HUES64 (cell line): ENCODE measurements at regions not wholly inside any gene's neighbourhood (a gene's known extent, or its start where the extent isn't known, plus 50 kb on each side); places are given as distances from the start of the nearest gene placed in this dataset.

ENCODE experiments used
- H3K27ac ChIP-seq: 2 replicates; pipeline ENCODE4 v1.7.0; 2013; ENCODE audit warnings: low read depth, low read length, inconsistent platforms
- H3K27me3 ChIP-seq: 2 replicates; pipeline ENCODE4 v1.6.1; 2013; ENCODE audit warnings: mild to moderate bottlenecking, low read length; ENCODE audit not compliant: insufficient read depth
- H3K36me3 ChIP-seq: 2 replicates; pipeline ENCODE4 v1.6.1; 2013; ENCODE audit warnings: mild to moderate bottlenecking, low read length; ENCODE audit not compliant: insufficient read depth
- H3K4me1 ChIP-seq: 2 replicates; pipeline ENCODE4 v1.6.1; 2013; ENCODE audit warnings: mild to moderate bottlenecking, low read length, moderate library complexity; ENCODE audit not compliant: insufficient read depth
- H3K4me3 ChIP-seq: 2 replicates; pipeline ENCODE4 v1.5.1; 2013; ENCODE audit warnings: mild to moderate bottlenecking, low read length, moderate library complexity
- H3K9ac ChIP-seq: 2 replicates; pipeline ENCODE4 v1.6.1; 2013; ENCODE audit warnings: mild to moderate bottlenecking, low read depth, low read length
- H3K9me3 ChIP-seq: 2 replicates; pipeline ENCODE4 v1.6.1; 2013; ENCODE audit warnings: low read depth, low read length; ENCODE audit not compliant: insufficient read depth
- WGBS: fragments of 150-250, 120-280 bp; methylation state at CpG from one replicate; pipeline ENCODE4 v1.1.7; 2013; ENCODE audit warnings: missing lambda C conversion rate; 5-methylcytosine and 5-hydroxymethylcytosine counted together

DNA sequence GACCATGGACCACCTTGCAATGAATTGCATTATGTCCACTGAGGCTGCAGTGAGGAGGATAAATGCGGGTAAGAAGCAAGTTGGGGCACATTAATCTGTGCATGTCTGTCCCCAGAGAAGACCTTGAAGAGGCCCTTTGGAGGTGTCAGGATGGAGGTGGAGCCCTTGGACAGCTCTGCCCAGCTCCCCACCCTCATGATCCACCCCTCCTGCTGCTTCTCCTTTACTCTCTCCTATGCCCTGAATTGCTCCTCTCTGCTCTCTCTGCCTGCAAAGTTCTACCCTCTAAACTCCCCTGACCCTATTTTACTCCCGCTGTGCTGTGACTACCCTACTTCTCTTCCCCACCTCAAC is 292.4 kb upstream of the USP24 start:
- Histone ChIP-seq H3K4me3 (no peak overlapping the region), H3K4me1 (no peaks in the 10 kb centered on the region), H3K36me3 (no peaks in the 10 kb centered on the region), H3K9me3 (no peaks in the 10 kb centered on the region), H3K27ac (no peak overlapping the region), H3K9ac (no peak overlapping the region), H3K27me3 (no peaks in the 10 kb centered on the region)
- WGBS = 82% methylated on average over 2 of the region's 2 CpGs

DNA sequence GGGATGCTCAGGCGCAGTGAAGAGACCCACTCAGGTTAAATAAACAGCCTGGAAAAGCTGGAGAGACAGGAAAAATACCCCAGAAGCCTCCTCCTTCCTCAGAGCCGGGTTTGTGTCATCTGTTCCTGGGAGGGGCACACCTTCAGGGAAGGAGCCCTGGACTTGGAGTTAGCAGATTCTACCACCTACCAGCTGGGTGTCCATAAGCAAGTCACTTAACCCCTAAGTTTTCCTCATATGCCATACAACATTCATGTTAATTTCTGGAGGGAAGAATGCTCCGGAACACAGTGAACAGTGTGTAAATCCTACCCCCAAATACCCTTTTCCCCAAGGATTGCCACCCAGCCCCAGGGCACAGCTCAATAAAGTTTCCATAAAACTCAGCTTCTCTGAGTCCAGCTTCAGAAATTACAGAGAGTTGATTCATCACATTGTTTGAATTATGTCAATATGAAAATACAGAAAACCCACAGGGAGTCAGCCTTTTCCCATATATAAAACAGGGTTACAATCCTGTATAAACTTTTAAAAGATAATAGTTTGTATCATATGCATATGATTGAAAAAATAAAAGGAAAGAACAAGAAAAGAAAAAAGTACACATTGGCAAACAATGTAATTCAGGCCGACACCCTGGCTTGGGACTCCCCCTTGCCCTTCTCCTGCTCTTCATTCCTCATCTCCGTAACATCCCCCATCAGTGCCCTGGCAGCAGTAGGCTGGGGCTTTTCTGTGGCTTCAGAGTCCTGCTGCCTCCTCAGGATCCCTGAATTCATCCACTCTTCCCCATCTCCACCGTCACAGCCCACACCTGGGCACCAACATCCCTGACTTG is 291.8 kb upstream of the USP24 start:
- Histone ChIP-seq H3K27ac (no peak overlapping the region), H3K4me1 (no peaks in the 10 kb centered on the region), H3K9me3 (no peaks in the 10 kb centered on the region), H3K27me3 (no peaks in the 10 kb centered on the region), H3K36me3 (no peaks in the 10 kb centered on the region), H3K4me3 (no peak overlapping the region), H3K9ac (no peak overlapping the region)
- WGBS = 93% methylated on average over 6 of the region's 6 CpGs

DNA sequence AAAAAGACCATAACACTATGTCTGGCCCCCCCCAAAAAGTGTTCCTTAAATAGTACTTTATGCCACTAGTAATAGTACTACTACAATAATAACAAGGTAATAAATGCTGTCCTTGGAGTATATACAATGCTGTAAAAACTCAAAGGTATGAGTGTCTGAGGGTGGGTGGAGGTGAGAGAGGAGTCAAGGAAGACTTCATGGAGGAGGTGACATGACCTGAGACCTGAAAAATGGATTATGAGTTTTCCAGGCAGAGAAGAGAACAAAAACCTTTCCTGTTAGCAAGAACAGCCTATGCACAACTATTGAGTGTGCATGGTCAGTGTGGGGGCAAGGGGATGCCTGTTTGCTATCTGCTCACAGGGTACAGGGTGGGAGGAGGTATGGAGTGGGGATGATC is 290.2 kb upstream of the USP24 start:
- H3K9ac ChIP-seq = no peak overlapping the region
- no peaks in the 10 kb centered on the region for H3K36me3 ChIP-seq
- H3K27me3 ChIP-seq = no peaks in the 10 kb centered on the region
- H3K4me3 ChIP-seq = no peak overlapping the region
- no peaks in the 10 kb centered on the region for H3K4me1 ChIP-seq
- H3K9me3 ChIP-seq = no peaks in the 10 kb centered on the region
- H3K27ac ChIP-seq = no peak overlapping the region

DNA sequence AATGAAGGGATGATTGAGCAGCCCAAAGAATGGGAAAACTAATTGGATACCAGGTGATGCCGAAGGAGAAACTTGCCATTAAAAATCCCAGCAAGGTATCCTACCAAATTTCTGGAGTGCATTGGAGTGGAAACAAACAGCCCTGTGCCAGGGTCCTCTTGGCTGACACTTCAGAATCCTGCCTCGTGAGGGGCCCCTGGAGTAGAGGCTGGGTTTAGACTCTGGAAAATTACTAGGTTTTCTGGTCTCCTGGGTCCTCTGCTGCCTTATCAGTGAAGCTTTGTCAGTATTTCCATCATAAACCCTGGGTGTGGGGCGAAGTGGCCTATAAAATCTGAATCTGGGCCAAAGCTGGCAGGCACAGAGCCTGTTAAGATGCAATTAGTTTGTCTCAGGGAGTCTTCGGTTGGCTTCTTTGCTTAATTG is 289.2 kb upstream of the USP24 start:
- Histone ChIP-seq H3K4me3 (no peak overlapping the region), H3K9me3 (no peaks in the 10 kb centered on the region), H3K27me3 (no peaks in the 10 kb centered on the region), H3K4me1 (no peaks in the 10 kb centered on the region), H3K27ac (no peak overlapping the region), H3K36me3 (no peaks in the 10 kb centered on the region), H3K9ac (no peak overlapping the region)
- 91% methylated on average over 4 of the region's 4 CpGs for WGBS

DNA sequence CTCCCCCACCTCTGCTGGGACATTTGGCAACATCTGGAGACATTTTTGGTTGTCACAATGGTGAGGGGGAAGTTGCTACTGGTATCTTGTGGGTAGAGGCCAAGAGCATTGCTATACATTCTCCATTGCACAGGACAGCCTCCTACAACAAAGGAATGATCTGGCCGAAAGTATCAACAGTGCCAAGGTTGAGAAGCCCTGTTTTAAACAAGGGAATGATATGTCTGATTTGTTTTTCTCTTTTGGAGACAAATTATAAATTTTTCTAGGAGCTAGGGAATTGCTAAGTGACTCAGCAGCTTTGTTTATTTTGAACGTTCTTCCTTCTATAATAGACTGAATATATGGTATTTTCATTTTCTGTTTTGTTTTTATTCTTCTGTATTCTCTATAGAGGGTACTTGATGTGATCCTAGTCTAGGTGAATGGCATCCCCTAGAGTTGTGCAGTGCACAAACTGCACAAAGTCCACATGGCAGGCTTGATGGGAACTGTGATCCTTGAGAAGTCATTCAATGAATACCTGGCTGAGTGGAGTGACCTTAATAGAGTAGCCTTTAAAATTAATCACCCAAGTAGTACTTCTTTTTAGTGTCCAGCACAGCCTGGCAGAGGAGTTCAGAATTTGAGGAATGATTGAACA is 288.6 kb upstream of the USP24 start:
- Histone ChIP-seq H3K4me1 (no peaks in the 10 kb centered on the region), H3K36me3 (no peaks in the 10 kb centered on the region), H3K9ac (no peak overlapping the region), H3K9me3 (no peaks in the 10 kb centered on the region), H3K4me3 (no peak overlapping the region), H3K27me3 (no peaks in the 10 kb centered on the region), H3K27ac (no peak overlapping the region)
- 79% methylated on average over 1 of the region's 2 CpGs for WGBS

DNA sequence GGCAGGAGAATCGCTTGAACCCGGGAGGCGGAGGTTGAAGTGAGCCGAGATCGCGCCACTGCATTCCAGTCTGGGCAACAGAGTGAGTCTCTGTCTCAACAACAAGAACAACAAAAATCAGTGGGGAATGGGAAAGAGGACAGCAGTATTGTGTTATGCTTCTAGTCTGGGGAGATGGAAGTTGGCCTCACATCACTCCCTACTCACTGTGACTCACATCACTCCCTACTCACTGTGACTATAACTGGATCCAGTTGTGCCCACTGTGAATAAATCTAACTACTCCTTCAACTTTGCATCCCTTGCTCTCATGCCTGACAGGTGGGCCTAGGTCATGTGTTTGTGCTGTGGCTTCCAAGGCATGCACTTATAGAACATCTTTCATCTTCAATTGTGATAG is 285.4 kb upstream of the USP24 start:
- no peak overlapping the region for H3K4me3 ChIP-seq
- 95% methylated on average over 6 of the region's 6 CpGs for WGBS
- no peak overlapping the region for H3K9ac ChIP-seq
- H3K4me1 ChIP-seq = no peaks in the 10 kb centered on the region
- no peaks in the 10 kb centered on the region for H3K9me3 ChIP-seq
- no peaks in the 10 kb centered on the region for H3K36me3 ChIP-seq
- no peaks in the 10 kb centered on the region for H3K27me3 ChIP-seq
- H3K27ac ChIP-seq = no peak overlapping the region

DNA sequence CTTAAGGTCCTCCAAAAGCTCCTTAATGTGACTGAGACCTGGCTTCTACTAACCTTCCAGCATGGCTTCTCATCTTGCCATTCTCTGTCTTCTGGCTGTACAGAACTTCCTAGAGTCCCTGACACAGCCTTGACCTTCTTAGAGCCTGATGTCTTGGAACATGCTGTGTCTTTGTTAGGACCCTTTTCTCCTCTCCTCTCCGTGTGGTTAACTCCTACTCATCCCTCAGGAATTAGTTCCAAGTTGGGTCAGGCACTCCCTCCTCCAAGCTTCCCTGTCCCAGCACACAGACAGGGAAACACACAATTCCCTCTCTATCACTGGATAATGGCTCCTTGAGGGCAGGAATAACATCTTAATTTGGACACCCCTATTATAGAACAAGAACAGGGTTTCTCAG is 275.4 kb upstream of the USP24 start:
- H3K36me3 ChIP-seq = no peaks in the 10 kb centered on the region
- no peaks in the 10 kb centered on the region for H3K4me1 ChIP-seq
- H3K9me3 ChIP-seq = no peaks in the 10 kb centered on the region
- H3K27me3 ChIP-seq = no peaks in the 10 kb centered on the region
- WGBS = 74% methylated on average over 1 of the region's 1 CpG
- H3K4me3 ChIP-seq = no peak overlapping the region
- H3K27ac ChIP-seq = no peak overlapping the region
- H3K9ac ChIP-seq = no peak overlapping the region

DNA sequence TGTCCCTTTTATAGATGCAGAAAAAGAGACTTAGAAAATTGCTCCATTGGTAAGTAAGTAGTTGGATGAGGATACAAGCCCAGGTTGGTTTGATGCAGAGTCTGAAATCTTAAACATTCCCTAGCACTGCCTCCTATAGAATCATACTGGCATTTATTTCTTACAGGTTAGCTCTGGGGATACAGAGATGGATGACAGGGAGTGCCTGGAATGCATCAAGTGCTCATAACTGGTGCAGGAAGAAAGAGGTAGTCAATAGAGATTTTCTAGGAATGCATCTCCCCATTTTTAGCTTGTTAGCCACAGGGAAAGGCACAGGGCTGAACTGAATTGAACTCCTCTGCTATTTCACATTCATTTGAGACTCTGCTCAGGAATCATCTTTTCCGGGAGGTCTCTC is 269.0 kb upstream of the USP24 start:
- no peak overlapping the region for H3K27ac ChIP-seq
- WGBS = 93% methylated on average over 1 of the region's 1 CpG
- H3K27me3 ChIP-seq = no peaks in the 10 kb centered on the region
- no peaks in the 10 kb centered on the region for H3K36me3 ChIP-seq
- no peaks in the 10 kb centered on the region for H3K9me3 ChIP-seq
- H3K9ac ChIP-seq = no peak overlapping the region
- no peak overlapping the region for H3K4me3 ChIP-seq
- H3K4me1 ChIP-seq = no peaks in the 10 kb centered on the region

DNA sequence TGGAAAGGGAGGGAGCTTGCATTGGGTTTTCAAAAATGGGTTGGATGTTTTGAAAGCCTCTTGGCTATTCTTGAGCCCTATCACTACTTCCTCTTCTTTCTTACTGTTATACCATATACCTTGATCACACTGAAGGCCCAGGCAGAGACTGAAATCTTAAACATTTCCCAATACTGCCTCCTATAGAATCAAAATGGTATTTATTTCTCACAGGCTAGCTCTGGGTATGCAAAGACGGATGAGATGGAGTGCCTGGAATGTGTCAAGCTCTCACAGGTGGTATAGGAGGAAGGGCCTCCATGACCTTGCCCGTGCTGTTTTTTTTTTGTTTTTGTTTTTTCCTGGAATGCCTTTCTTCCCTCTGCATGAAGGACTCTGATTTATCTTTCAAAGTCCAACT is 268.4 kb upstream of the USP24 start:
- Histone ChIP-seq H3K9me3 (no peaks in the 10 kb centered on the region), H3K9ac (no peak overlapping the region), H3K4me1 (no peaks in the 10 kb centered on the region), H3K36me3 (no peaks in the 10 kb centered on the region), H3K4me3 (no peak overlapping the region), H3K27me3 (no peaks in the 10 kb centered on the region), H3K27ac (no peak overlapping the region)
- 72% methylated on average over 2 of the region's 2 CpGs for WGBS

DNA sequence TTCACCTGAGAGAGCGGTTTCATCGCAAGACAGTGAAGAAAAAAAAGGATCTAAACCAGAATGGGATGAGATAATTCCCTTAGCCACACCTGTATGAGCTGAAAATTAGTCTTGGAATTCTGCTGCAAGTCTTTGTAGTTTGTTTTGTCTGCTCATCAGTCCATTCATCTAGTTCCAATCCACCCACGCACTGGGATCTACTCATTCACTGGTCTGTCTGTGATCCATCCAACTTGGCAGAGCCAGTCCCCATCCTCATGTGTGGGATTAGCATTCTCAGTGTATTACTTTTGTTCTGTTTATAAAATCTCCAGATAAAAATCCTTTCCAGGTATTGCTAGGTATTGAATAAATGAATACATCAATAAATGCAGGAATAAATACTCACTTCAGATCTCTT is 266.5 kb upstream of the USP24 start:
- Histone ChIP-seq H3K9ac (no peak overlapping the region), H3K27me3 (no peaks in the 10 kb centered on the region), H3K4me3 (no peak overlapping the region), H3K9me3 (no peaks in the 10 kb centered on the region), H3K36me3 (no peaks in the 10 kb centered on the region), H3K4me1 (no peaks in the 10 kb centered on the region), H3K27ac (no peak overlapping the region)
- WGBS = 94% methylated on average over 3 of the region's 3 CpGs

DNA sequence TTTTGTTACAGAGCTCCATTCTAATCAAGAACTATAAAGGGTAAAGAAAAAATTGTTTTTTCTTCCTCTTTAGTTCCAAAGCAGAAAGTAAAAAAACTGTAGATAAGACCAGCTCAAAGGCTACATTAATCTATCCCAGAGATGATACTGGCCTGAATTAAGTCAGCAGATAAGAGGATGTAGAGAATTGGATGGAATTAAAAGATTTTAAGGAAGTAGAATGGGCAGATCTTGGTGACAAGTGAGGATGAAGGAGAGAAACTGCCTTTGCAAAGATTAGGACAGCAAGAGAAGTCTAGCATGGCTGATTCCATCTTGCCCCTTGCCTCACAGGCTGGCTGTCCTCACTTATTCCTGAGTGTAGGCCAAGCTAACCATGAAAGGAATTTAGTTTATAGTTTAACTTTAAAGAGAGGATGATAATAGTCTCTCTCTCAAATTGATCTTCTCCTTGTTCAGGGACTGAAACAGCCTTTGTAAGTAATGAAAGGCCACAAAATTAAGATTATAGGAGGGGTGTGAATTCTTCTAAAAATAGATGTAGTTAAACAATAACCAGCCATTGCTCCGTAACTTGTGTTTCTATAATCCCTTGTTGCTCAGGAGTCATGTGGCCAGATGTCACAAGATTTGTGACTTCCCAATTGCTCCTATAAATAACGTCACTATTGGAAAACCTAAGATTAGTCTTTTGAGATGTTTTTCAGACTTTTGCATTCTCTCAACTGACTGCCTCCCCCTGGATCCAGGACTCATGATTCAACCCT is 265.0 kb upstream of the USP24 start:
- Histone ChIP-seq H3K27me3 (no peaks in the 10 kb centered on the region), H3K27ac (no peak overlapping the region), H3K9me3 (no peaks in the 10 kb centered on the region), H3K36me3 (no peaks in the 10 kb centered on the region), H3K4me3 (no peak overlapping the region), H3K4me1 (no peaks in the 10 kb centered on the region), H3K9ac (no peak overlapping the region)
- WGBS = 79% methylated on average over 2 of the region's 2 CpGs
